Keratinocyte (primary cell): ENCODE measurements at regions not wholly inside any gene's neighbourhood (a gene's known extent, or its start where the extent isn't known, plus 50 kb on each side); places are given as distances from the start of the nearest gene placed in this dataset.

Experiments
- DNase-seq: peaks from one replicate; pipeline ENCODE4 v3.0.0-alpha.2; 2011; ENCODE audit warnings: low read depth, missing footprints, low spot score
- FAIRE-seq: peaks from 2 replicates; lab custom pipeline; 2011; peaks lifted over from hg19 to GRCh38; lab: Jason Lieb, UNC
- H2AFZ ChIP-seq: 2 replicates; pipeline ENCODE4 v1.6.0; 2012; ENCODE audit warnings: low read length, control low read depth, inconsistent platforms; ENCODE audit not compliant: control insufficient read depth
- H3K27ac ChIP-seq: 2 replicates; pipeline ENCODE4 v1.5.1; 2011; ENCODE audit warnings: low read length; ENCODE audit not compliant: control insufficient read depth, insufficient read depth
- H3K27me3 ChIP-seq: 3 replicates; pipeline ENCODE4 v1.6.0; 2011; ENCODE audit warnings: low read length; ENCODE audit not compliant: control insufficient read depth, insufficient read depth; ENCODE audit errors: extremely low read depth
- H3K36me3 ChIP-seq, 2 experiments: 2 replicates in 1 of 2; 3 replicates in 1 of 2; pipeline ENCODE4 v1.5.1; 2011; ENCODE audit warnings: low read length in 2 of 2, mild to moderate bottlenecking in 1 of 2; ENCODE audit not compliant: control insufficient read depth in 2 of 2, insufficient read depth in 2 of 2; ENCODE audit errors: extremely low read depth in 1 of 2
- H3K4me1 ChIP-seq: 3 replicates; pipeline ENCODE4 v1.5.1; 2011; ENCODE audit warnings: low read length; ENCODE audit not compliant: control insufficient read depth, insufficient read depth; ENCODE audit errors: extremely low read depth
- H3K4me2 ChIP-seq: 3 replicates; pipeline ENCODE4 v1.6.0; 2011; ENCODE audit warnings: low read depth, low read length; ENCODE audit not compliant: control insufficient read depth, insufficient read depth; ENCODE audit errors: extremely low read depth
- H3K4me3 ChIP-seq, 3 experiments: fragments of 200-600 bp in 1 of 3; sonication (generic) in 1 of 3; 2 replicates in 2 of 3; 3 replicates in 1 of 3; pipeline ENCODE4 v1.5.1; 2011 to 2016; ENCODE audit warnings: low read length in 3 of 3, mild to moderate bottlenecking in 3 of 3, control low read depth in 2 of 3, inconsistent platforms in 1 of 3, low read depth in 1 of 3, mixed read lengths in 1 of 3, mixed run types in 1 of 3, moderate library complexity in 1 of 3; ENCODE audit not compliant: control insufficient read depth in 2 of 3, insufficient read depth in 2 of 3; ENCODE audit errors: extremely low read depth in 1 of 3
- H3K79me2 ChIP-seq: 2 replicates; pipeline ENCODE4 v1.6.0; 2012; ENCODE audit warnings: low read length; ENCODE audit not compliant: control insufficient read depth, insufficient read depth
- H3K9ac ChIP-seq: 3 replicates; pipeline ENCODE4 v1.6.0; 2011; ENCODE audit warnings: low read length; ENCODE audit not compliant: control insufficient read depth, insufficient read depth; ENCODE audit errors: extremely low read depth
- H3K9me1 ChIP-seq: 3 replicates; pipeline ENCODE4 v1.6.0; 2011; ENCODE audit warnings: low read length; ENCODE audit not compliant: control insufficient read depth, insufficient read depth; ENCODE audit errors: extremely low read depth
- H3K9me3 ChIP-seq: 2 replicates; pipeline ENCODE4 v1.5.1; 2012; ENCODE audit warnings: low read depth, low read length; ENCODE audit not compliant: control insufficient read depth
- H4K20me1 ChIP-seq: 3 replicates; pipeline ENCODE4 v1.6.0; 2011; ENCODE audit warnings: low read length; ENCODE audit not compliant: control insufficient read depth, insufficient read depth; ENCODE audit errors: extremely low read depth
- CTCF ChIP-seq, 3 experiments: IDR thresholded peaks in 1 of 3; conservative IDR thresholded peaks in 1 of 3; optimal IDR thresholded peaks in 1 of 3; 2 replicates in 2 of 3; 3 replicates in 1 of 3; pipeline versions ENCODE3 to v1.5.1; 2011; ENCODE audit warnings: low read length in 3 of 3, mild to moderate bottlenecking in 3 of 3, moderate library complexity in 2 of 3, control low read depth in 1 of 3, inconsistent platforms in 1 of 3; ENCODE audit not compliant: insufficient read depth in 2 of 3; ENCODE audit errors: extremely low read depth in 1 of 3
- EZH2 ChIP-seq: IDR thresholded peaks from one replicate; pipeline ENCODE4 v1.6.1; 2012; ENCODE audit warnings: inconsistent platforms, mild to moderate bottlenecking, low read length, moderate library complexity
- dilution Hi-C: fragments of 300-500 bp; cut with MboI; formaldehyde crosslinking; loops from one replicate; pipeline ENCODE4 v1.7.0; 2020; ENCODE audit warnings: low sequenced_read_pairs; ENCODE audit not compliant: extremely low pct_ligation_motif_present

GRCh38 chr3:23111286-23111685, 91.8 kb upstream of the UBE2E2 start:
- Histone ChIP-seq H3K27me3 (peaks cover 3% of the 10 kb centered on the region), H3K9me3 (no peaks in the 10 kb centered on the region), H2AFZ (no peak overlapping the region), H3K9ac (no peak overlapping the region), H4K20me1 (no peaks in the 10 kb centered on the region), H3K27ac (no peak overlapping the region), H3K79me2 (no peaks in the 10 kb centered on the region), H3K4me2 (no peak overlapping the region), H3K4me1 (peaks cover 18% of the 10 kb centered on the region), H3K9me1 (no peaks in the 10 kb centered on the region), H3K36me3 (no peaks in the 10 kb centered on the region), H3K4me3 (no peak overlapping the region)
- TF ChIP-seq CTCF (optimal IDR thresholded peaks at IDR 0.05 in 1 of 3, IDR thresholded peaks at IDR 0.05 in 1 of 3, conservative IDR thresholded peaks at IDR 0.05 in 1 of 3; ENCODE audit: extremely low read depth in 1 of 3, insufficient read depth in 2 of 3, low read length in 3 of 3) (no peak), EZH2 (no peak)
- FAIRE-seq (no peak), DNase-seq (no peak)
- dilution Hi-C loops, result no loop called here

- H3K9ac ChIP-seq, result no peak overlapping the region
- peaks cover 18% of the 10 kb centered on the region for H3K4me1 ChIP-seq
- no peak for TF ChIP-seq EZH2
- H4K20me1 ChIP-seq, result no peaks in the 10 kb centered on the region
- no peaks in the 10 kb centered on the region for H3K36me3 ChIP-seq
- no peak overlapping the region for H3K27ac ChIP-seq
- H2AFZ ChIP-seq, result no peak overlapping the region
- no peaks in the 10 kb centered on the region for H3K79me2 ChIP-seq
- H3K4me2 ChIP-seq, result no peak overlapping the region
- FAIRE-seq, result no peak
- H3K9me1 ChIP-seq, result no peaks in the 10 kb centered on the region
- peaks cover 3% of the 10 kb centered on the region for H3K27me3 ChIP-seq
- H3K4me3 ChIP-seq, result no peak overlapping the region
- DNase-seq, result no peak
- dilution Hi-C loops, result no loop called here
- no peaks in the 10 kb centered on the region for H3K9me3 ChIP-seq
These were observed 91.3 kb upstream of the UBE2E2 start for GRCh38 chr3:23111797-23112196.

GRCh38 chr3:23112491-23112890, 90.6 kb upstream of the UBE2E2 start:
- no peaks in the 10 kb centered on the region for H3K79me2 ChIP-seq
- H4K20me1 ChIP-seq, result no peaks in the 10 kb centered on the region
- H3K4me1 ChIP-seq, result peaks cover 18% of the 10 kb centered on the region
- H2AFZ ChIP-seq, result no peak overlapping the region
- H3K9me1 ChIP-seq, result no peaks in the 10 kb centered on the region
- no peak overlapping the region for H3K4me3 ChIP-seq
- no peak overlapping the region for H3K4me2 ChIP-seq
- FAIRE-seq, result no peak
- TF ChIP-seq CTCF (optimal IDR thresholded peaks at IDR 0.05 in 1 of 3, IDR thresholded peaks at IDR 0.05 in 1 of 3, conservative IDR thresholded peaks at IDR 0.05 in 1 of 3; ENCODE audit: extremely low read depth in 1 of 3, insufficient read depth in 2 of 3, low read length in 3 of 3) (peak in 1 of 3 experiments; percentile 2), EZH2 (no peak)
- no peaks in the 10 kb centered on the region for H3K9me3 ChIP-seq
- DNase-seq, result no peak
- H3K36me3 ChIP-seq, result no peaks in the 10 kb centered on the region
- H3K9ac ChIP-seq, result no peak overlapping the region
- no peak overlapping the region for H3K27ac ChIP-seq
- peaks cover 7% of the 10 kb centered on the region for H3K27me3 ChIP-seq
- dilution Hi-C loops, result no loop called here
